Astrocyte of the spinal cord (primary cell): ENCODE measurements at regions not wholly inside any gene's neighbourhood (a gene's known extent, or its start where the extent isn't known, plus 50 kb on each side); places are given as distances from the start of the nearest gene placed in this dataset.

Source experiments
- DNase-seq: peaks from one replicate; pipeline ENCODE4 v3.0.0; 2011; ENCODE audit warnings: low read depth, low spot score
- H3K4me3 ChIP-seq: 2 replicates; pipeline ENCODE4 v1.5.1; 2011; ENCODE audit warnings: low read depth, mild to moderate bottlenecking, low read length, moderate library complexity
- in situ Hi-C: cut with HindIII; loops from 2 replicates; pipeline ENCODE4 v1.10.0; 2017; ENCODE audit warnings: low sequenced_read_pairs
- TF ChIP-seq, protein P1 (sequence below): IDR thresholded peaks from 2 replicates; pipeline ENCODE4 v1.5.1; 2012; ENCODE audit warnings: low read depth, mild to moderate bottlenecking, low read length, inconsistent platforms

DNA sequence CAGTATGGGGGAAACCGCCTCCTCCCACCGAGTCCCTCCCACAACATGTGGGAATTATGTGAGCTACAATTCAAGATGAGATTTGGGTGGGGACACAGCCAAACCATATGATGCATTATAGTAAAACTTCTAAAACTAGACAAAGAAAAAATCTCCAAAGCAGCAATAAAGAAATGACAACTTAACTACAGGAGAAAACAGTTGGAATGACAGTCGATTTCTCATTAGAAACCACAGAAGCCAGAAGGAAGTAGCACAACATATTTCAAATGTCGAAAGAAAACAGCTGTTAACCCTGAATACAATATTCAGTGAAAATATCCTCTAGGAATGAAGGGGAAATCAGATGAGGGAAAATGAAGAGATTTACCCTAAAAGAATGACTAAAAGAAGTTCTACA lies 53.5 kb upstream of the TCF4 start:
- no peak for DNase-seq
- H3K4me3 ChIP-seq, result no peak overlapping the region
- TF ChIP-seq, protein P1, sequence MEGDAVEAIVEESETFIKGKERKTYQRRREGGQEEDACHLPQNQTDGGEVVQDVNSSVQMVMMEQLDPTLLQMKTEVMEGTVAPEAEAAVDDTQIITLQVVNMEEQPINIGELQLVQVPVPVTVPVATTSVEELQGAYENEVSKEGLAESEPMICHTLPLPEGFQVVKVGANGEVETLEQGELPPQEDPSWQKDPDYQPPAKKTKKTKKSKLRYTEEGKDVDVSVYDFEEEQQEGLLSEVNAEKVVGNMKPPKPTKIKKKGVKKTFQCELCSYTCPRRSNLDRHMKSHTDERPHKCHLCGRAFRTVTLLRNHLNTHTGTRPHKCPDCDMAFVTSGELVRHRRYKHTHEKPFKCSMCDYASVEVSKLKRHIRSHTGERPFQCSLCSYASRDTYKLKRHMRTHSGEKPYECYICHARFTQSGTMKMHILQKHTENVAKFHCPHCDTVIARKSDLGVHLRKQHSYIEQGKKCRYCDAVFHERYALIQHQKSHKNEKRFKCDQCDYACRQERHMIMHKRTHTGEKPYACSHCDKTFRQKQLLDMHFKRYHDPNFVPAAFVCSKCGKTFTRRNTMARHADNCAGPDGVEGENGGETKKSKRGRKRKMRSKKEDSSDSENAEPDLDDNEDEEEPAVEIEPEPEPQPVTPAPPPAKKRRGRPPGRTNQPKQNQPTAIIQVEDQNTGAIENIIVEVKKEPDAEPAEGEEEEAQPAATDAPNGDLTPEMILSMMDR, result no peak
- in situ Hi-C loops, result no loop called here
